ENCODE measurements at regions not wholly inside any gene's neighbourhood (a gene's known extent, or its start where the extent isn't known, plus 50 kb on each side); places are given as distances from the start of the nearest gene placed in this dataset.

DNA sequence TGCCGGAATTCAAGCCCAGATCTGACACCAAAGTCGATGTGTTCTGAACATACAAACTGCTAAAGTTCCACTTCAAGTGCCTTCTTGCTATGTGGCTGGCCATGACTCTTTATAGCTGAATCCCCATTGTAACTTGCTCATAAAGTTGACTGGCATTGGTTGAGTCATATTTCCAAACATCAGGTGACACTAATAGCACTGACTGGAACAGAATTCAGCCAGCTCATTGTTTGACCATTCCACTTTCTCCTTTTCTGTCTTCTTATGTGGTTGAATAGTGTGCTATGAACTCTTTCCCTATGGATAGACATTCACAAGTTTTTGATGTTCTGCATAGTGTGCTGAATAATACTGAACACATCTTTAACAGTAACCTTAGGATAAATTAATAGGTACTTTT, 266.2 kb upstream of the ZFP64 start:
- no peak overlapping the region for H3K27ac ChIP-seq
- ChIA-PET CTCF (interaction anchor here (0.6 to 1.2 kb wide), 3 partner anchors 19 to 587 kb away, joined by 3 to 4 read pairs (median 3); no protein-coding TSS in a partner anchor), POLR2A (ENCODE audit: low non-redundant PET) (no interaction called here)
- no peak for DNase-seq (ENCODE audit: low spot score)
- TF ChIP-seq, protein P1, sequence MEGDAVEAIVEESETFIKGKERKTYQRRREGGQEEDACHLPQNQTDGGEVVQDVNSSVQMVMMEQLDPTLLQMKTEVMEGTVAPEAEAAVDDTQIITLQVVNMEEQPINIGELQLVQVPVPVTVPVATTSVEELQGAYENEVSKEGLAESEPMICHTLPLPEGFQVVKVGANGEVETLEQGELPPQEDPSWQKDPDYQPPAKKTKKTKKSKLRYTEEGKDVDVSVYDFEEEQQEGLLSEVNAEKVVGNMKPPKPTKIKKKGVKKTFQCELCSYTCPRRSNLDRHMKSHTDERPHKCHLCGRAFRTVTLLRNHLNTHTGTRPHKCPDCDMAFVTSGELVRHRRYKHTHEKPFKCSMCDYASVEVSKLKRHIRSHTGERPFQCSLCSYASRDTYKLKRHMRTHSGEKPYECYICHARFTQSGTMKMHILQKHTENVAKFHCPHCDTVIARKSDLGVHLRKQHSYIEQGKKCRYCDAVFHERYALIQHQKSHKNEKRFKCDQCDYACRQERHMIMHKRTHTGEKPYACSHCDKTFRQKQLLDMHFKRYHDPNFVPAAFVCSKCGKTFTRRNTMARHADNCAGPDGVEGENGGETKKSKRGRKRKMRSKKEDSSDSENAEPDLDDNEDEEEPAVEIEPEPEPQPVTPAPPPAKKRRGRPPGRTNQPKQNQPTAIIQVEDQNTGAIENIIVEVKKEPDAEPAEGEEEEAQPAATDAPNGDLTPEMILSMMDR (conservative IDR thresholded peaks at IDR 0.05; ENCODE audit: low read depth) = no peak

DNA sequence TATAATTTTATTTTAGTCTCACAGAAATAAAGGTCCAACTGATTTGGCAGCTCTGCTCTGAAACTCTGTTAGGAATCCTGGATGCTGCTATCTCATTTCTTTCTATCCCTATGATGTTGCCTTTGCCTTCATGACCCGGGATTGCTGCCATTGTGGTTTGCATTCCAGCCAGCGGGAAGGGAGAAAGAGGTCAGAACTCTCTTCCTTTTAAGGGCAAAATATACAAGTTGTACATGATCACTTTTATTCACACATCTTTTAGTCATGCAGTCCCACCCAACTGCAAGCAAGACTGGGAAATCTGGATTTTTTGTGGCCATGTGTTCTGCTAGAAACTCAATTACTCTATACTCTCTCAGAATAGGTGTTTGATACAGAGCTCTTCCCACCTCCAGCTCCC, 263.1 kb upstream of the ZFP64 start:
- ChIA-PET POLR2A (ENCODE audit: low non-redundant PET) (no interaction called here), CTCF (interaction anchor here (0.7 to 1.0 kb wide), 3 partner anchors 16 to 1082 kb away, joined by 3 to 4 read pairs (median 3); no protein-coding TSS in a partner anchor)
- no peak for DNase-seq (ENCODE audit: low spot score)
- no peak overlapping the region for H3K27ac ChIP-seq
- TF ChIP-seq, protein P1 (conservative IDR thresholded peaks at IDR 0.05; ENCODE audit: low read depth) = no peak

- POLR2A ChIA-PET (ENCODE audit: low non-redundant PET) = no interaction called here
- TF ChIP-seq, protein P1 (conservative IDR thresholded peaks at IDR 0.05; ENCODE audit: low read depth) = no peak
- DNase-seq (ENCODE audit: low spot score) = no peak
- no peak overlapping the region for H3K27ac ChIP-seq
- CTCF ChIA-PET = interaction anchor here (0.5 kb wide), 2 partner anchors 26 to 1649 kb away, joined by 5 to 6 read pairs; no protein-coding TSS in a partner anchor
Observed at GRCh38 chr20:52448513-52449232, 257.1 kb upstream of the ZFP64 start.

GRCh38 chr20:52447225-52447551, 255.6 kb upstream of the ZFP64 start:
- H3K27ac ChIP-seq = no peak overlapping the region
- POLR2A ChIA-PET (ENCODE audit: low non-redundant PET) = no interaction called here
- CTCF ChIA-PET = interaction anchor here (0.6 kb wide), 1 partner anchor 376 kb away, joined by 4 read pairs; no protein-coding TSS in a partner anchor
- no peak for DNase-seq (ENCODE audit: low spot score)
- TF ChIP-seq, protein P1 (conservative IDR thresholded peaks at IDR 0.05; ENCODE audit: low read depth) = no peak

- no peak for DNase-seq (ENCODE audit: low spot score)
- CTCF ChIA-PET = interaction anchor here (0.6 kb wide), 1 partner anchor 376 kb away, joined by 4 read pairs; no protein-coding TSS in a partner anchor
- POLR2A ChIA-PET (ENCODE audit: low non-redundant PET) = no interaction called here
- H3K27ac ChIP-seq = no peak overlapping the region
- TF ChIP-seq, protein P1 (conservative IDR thresholded peaks at IDR 0.05; ENCODE audit: low read depth) = no peak
Observed at GRCh38 chr20:52446421-52447224, 255.0 kb upstream of the ZFP64 start.

- ChIA-PET CTCF (no interaction called here), POLR2A (ENCODE audit: low non-redundant PET) (no interaction called here)
- DNase-seq (ENCODE audit: low spot score) = no peak
- TF ChIP-seq, protein P1 (conservative IDR thresholded peaks at IDR 0.05; ENCODE audit: low read depth) = no peak
- H3K27ac ChIP-seq = no peak overlapping the region
Observed at GRCh38 chr20:52444455-52444854, 252.9 kb upstream of the ZFP64 start.

All from RWPE1 (cell line).